Islet precursor cell (in vitro differentiated cells): ENCODE measurements at regions not wholly inside any gene's neighbourhood (a gene's known extent, or its start where the extent isn't known, plus 50 kb on each side); places are given as distances from the start of the nearest gene placed in this dataset.
"Not testable (repeated sequence)": the region's sequence is repeated elsewhere in the genome, so short reads cannot be mapped to it uniquely, and the experiment has no call there.

Source experiments
- DNase-seq: peaks from one replicate; pipeline ENCODE4 v3.0.0-alpha.2; 2018

GRCh38 chr1:243996223-243996622, 54.9 kb upstream of the ZBTB18 start:
- DNase-seq = no peak

GRCh38 chr1:243991650-243992049, 59.4 kb upstream of the ZBTB18 start:
- DNase-seq = peak; percentile 19

- peak; percentile 32 for DNase-seq
These were observed 66.3 kb upstream of the ZBTB18 start for GRCh38 chr1:243984788-243985187.

GRCh38 chr1:243982447-243983018, 68.5 kb upstream of the ZBTB18 start:
- DNase-seq = peak; percentile 49

- DNase-seq = peak; percentile 12
These were observed 70.6 kb upstream of the ZBTB18 start for GRCh38 chr1:243980471-243980870.

GRCh38 chr1:243980071-243980470, 71.0 kb upstream of the ZBTB18 start:
- DNase-seq = no peak

- no peak for DNase-seq
These were observed 71.7 kb upstream of the ZBTB18 start for GRCh38 chr1:243979396-243979795.

GRCh38 chr1:243977094-243977493, 74.0 kb upstream of the ZBTB18 start:
- DNase-seq = no peak

GRCh38 chr1:243974451-243975292, 76.4 kb upstream of the ZBTB18 start:
- DNase-seq = no peak

GRCh38 chr1:243973169-243973568, 77.9 kb upstream of the ZBTB18 start:
- no peak for DNase-seq

- DNase-seq = no peak
These were observed 81.0 kb upstream of the ZBTB18 start for GRCh38 chr1:243970077-243970476.

- DNase-seq = no peak
These were observed 82.7 kb upstream of the ZBTB18 start for GRCh38 chr1:243968413-243968812.

GRCh38 chr1:243964915-243965314, 86.2 kb upstream of the ZBTB18 start:
- no peak for DNase-seq

GRCh38 chr1:243963571-243963970, 87.5 kb upstream of the ZBTB18 start:
- no peak for DNase-seq

- DNase-seq = peak; percentile 57
These were observed 88.5 kb upstream of the ZBTB18 start for GRCh38 chr1:243962541-243962940.

- no peak for DNase-seq
These were observed 91.1 kb upstream of the ZBTB18 start for GRCh38 chr1:243959998-243960397.

GRCh38 chr1:243957141-243957540, 93.9 kb upstream of the ZBTB18 start:
- DNase-seq = no peak

GRCh38 chr1:243956450-243956849, 94.6 kb upstream of the ZBTB18 start:
- no peak for DNase-seq

GRCh38 chr1:243951207-243951606, 99.9 kb upstream of the ZBTB18 start:
- DNase-seq = not testable (repeated sequence)

GRCh38 chr1:243950166-243950565, 100.1 kb upstream of the AKT3 start:
- peak; percentile 94 for DNase-seq

GRCh38 chr1:243946946-243947345, 96.9 kb upstream of the AKT3 start:
- DNase-seq = peak; percentile 94

GRCh38 chr1:243946253-243946652, 96.2 kb upstream of the AKT3 start:
- peak; percentile 72 for DNase-seq

GRCh38 chr1:243945727-243946126, 95.7 kb upstream of the AKT3 start:
- no peak for DNase-seq

- DNase-seq = peak; percentile 97
These were observed 94.6 kb upstream of the AKT3 start for GRCh38 chr1:243944429-243945160.
